Natural killer cell (primary cell): ENCODE measurements at regions not wholly inside any gene's neighbourhood (a gene's known extent, or its start where the extent isn't known, plus 50 kb on each side); places are given as distances from the start of the nearest gene placed in this dataset.

Experiments
- ATAC-seq, 3 donors: fragments of 150-1000 bp in 2 of 3; fragments of 200-7000 bp in 1 of 3; cut with Tn5 transposase; 1 replicate in 1 of 3; 2 replicates in 2 of 3; pipeline ENCODE4 v1.10.0; 2021; ENCODE audit warnings: mild to moderate bottlenecking in 2 of 3, moderate library complexity in 2 of 3
- DNase-seq, 2 donors: peaks; one replicate each; pipeline versions ENCODE4 v3.0.0 to v3.0.0-alpha.2; 2013 to 2021; ENCODE audit warnings: mixed read lengths in 1 of 2
- H3K27ac ChIP-seq: one replicate; pipeline ENCODE4 v1.5.1; 2013; ENCODE audit warnings: mild to moderate bottlenecking, low read length
- H3K27me3 ChIP-seq: one replicate; pipeline ENCODE4 v1.6.1; 2013; ENCODE audit warnings: low read length; ENCODE audit not compliant: control insufficient read depth, insufficient read depth
- H3K36me3 ChIP-seq: one replicate; pipeline ENCODE4 v1.6.1; 2013; ENCODE audit warnings: low read length; ENCODE audit not compliant: control insufficient read depth, insufficient read depth
- H3K4me1 ChIP-seq: one replicate; pipeline ENCODE4 v1.6.1; 2013; ENCODE audit warnings: low read length; ENCODE audit not compliant: control insufficient read depth, insufficient read depth
- H3K4me3 ChIP-seq: one replicate; pipeline ENCODE4 v1.5.1; 2013; ENCODE audit warnings: low read length
- H3K9me3 ChIP-seq: one replicate; pipeline ENCODE4 v1.6.1; 2013; ENCODE audit warnings: low read length; ENCODE audit not compliant: control insufficient read depth, insufficient read depth
- H3K27ac Mint-ChIP-seq, 2 donors: one replicate each; pipeline ENCODE4 v1.8.0; 2022; ENCODE audit warnings: mild to moderate bottlenecking in 2 of 2, mixed read lengths in 2 of 2, moderate library complexity in 1 of 2
- H3K27me3 Mint-ChIP-seq, 2 donors: one replicate each; pipeline ENCODE4 v1.8.0; 2022; ENCODE audit warnings: low read depth in 2 of 2, mixed read lengths in 2 of 2
- H3K36me3 Mint-ChIP-seq: one replicate; pipeline ENCODE4 v1.8.0; 2022; ENCODE audit warnings: mixed read lengths
- H3K4me1 Mint-ChIP-seq, 2 donors: one replicate each; pipeline ENCODE4 v1.8.0; 2022; ENCODE audit warnings: mixed read lengths in 2 of 2
- H3K4me3 Mint-ChIP-seq: one replicate; pipeline ENCODE4 v1.8.0; 2022; ENCODE audit warnings: mild to moderate bottlenecking, moderate library complexity, mixed read lengths
- H3K9me3 Mint-ChIP-seq, 2 donors: one replicate each; pipeline ENCODE4 v1.8.0; 2022; ENCODE audit warnings: mixed read lengths in 2 of 2
- WGBS: methylation state at CpG from one replicate; pipeline ENCODE4 v1.1.7; 2013; ENCODE audit warnings: missing lambda C conversion rate; ENCODE audit not compliant: insufficient coverage; 5-methylcytosine and 5-hydroxymethylcytosine counted together
- intact Hi-C: fragments of 100-400 bp; cut with micrococcal nuclease; formaldehyde crosslinking; loops from one replicate; pipeline ENCODE4 v1.14.2; 2022
- TF ChIP-seq, protein P1 (sequence below): fragments of 200-600 bp; IDR thresholded peaks from one replicate; pipeline ENCODE4 v1.8.0; 2022; ENCODE audit warnings: antibody characterized with exemption

DNA sequence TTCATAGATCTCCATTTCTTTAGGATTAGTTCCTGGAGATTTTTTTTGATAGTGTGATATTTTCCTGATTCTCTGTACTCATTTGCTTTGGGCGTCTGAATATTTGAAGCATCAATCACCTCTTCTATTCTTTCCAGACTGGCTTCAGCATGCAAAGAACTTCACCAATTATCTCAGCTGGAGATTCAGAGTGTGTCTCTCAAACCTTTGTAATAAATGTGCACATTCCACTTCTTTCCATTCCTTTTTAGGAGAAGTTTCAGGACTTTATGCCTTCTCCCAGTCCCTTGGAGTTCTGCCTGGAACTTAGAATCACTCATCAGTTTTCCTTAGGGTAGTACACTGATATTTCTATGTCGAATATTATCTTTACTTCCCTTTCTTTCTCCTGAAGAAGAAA, 334.8 kb downstream of the TEX13C start:
- Histone ChIP-seq H3K9me3 (no peaks in the 10 kb centered on the region), H3K27me3 (no peaks in the 10 kb centered on the region), H3K4me3 (no peak overlapping the region), H3K4me1 (no peaks in the 10 kb centered on the region), H3K27ac (no peak overlapping the region), H3K36me3 (no peaks in the 10 kb centered on the region)
- TF ChIP-seq, protein P1, sequence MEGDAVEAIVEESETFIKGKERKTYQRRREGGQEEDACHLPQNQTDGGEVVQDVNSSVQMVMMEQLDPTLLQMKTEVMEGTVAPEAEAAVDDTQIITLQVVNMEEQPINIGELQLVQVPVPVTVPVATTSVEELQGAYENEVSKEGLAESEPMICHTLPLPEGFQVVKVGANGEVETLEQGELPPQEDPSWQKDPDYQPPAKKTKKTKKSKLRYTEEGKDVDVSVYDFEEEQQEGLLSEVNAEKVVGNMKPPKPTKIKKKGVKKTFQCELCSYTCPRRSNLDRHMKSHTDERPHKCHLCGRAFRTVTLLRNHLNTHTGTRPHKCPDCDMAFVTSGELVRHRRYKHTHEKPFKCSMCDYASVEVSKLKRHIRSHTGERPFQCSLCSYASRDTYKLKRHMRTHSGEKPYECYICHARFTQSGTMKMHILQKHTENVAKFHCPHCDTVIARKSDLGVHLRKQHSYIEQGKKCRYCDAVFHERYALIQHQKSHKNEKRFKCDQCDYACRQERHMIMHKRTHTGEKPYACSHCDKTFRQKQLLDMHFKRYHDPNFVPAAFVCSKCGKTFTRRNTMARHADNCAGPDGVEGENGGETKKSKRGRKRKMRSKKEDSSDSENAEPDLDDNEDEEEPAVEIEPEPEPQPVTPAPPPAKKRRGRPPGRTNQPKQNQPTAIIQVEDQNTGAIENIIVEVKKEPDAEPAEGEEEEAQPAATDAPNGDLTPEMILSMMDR: no peak
- intact Hi-C loops: no loop called here
- H3K27me3 Mint-ChIP-seq: no peaks in the 10 kb centered on the region
- no peaks in the 10 kb centered on the region for H3K4me1 Mint-ChIP-seq
- no CpG with 5 or more reads among the region's 2 CpGs for WGBS
- ATAC-seq (no peak), DNase-seq (no peak)
- no peak overlapping the region for H3K4me3 Mint-ChIP-seq
- peaks cover 0 to 2% of the 10 kb centered on the region in 2 donors for H3K9me3 Mint-ChIP-seq
- no peaks in the 10 kb centered on the region for H3K36me3 Mint-ChIP-seq
- H3K27ac Mint-ChIP-seq: no peak overlapping the region

DNA sequence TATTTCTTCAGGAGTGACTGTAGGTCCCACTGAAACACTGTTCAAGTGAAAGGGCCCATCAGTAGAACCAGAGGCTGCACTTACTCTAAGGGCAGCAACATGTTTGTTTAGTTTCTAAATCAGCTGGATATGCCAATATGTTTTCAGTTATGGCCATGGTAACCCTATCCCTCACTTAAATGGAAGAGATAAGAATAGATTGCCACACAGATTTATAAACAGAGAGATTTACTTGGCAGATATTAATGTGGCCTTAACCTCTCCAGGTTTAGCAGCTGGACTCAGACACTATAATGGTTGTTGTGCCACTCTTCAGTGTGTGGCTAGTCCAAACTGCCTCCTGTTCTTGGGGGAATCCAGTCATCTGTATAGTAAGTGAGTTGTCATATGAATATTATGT, 354.1 kb downstream of the TEX13C start:
- DNase-seq: no peak
- H3K9me3 ChIP-seq: no peaks in the 10 kb centered on the region
- H3K4me1 Mint-ChIP-seq: no peaks in the 10 kb centered on the region
- H3K27ac ChIP-seq: no peak overlapping the region
- H3K9me3 Mint-ChIP-seq: peaks cover 0 to 6% of the 10 kb centered on the region in 2 donors
- H3K27me3 ChIP-seq: no peaks in the 10 kb centered on the region
- no peaks in the 10 kb centered on the region for H3K36me3 ChIP-seq
- intact Hi-C loops: no loop called here
- H3K27ac Mint-ChIP-seq: no peak overlapping the region
- no peaks in the 10 kb centered on the region for H3K4me1 ChIP-seq
- H3K27me3 Mint-ChIP-seq: no peaks in the 10 kb centered on the region
- no peak overlapping the region for H3K4me3 Mint-ChIP-seq
- no peak for ATAC-seq
- H3K4me3 ChIP-seq: no peak overlapping the region
- H3K36me3 Mint-ChIP-seq: no peaks in the 10 kb centered on the region
- TF ChIP-seq, protein P1: no peak

DNA sequence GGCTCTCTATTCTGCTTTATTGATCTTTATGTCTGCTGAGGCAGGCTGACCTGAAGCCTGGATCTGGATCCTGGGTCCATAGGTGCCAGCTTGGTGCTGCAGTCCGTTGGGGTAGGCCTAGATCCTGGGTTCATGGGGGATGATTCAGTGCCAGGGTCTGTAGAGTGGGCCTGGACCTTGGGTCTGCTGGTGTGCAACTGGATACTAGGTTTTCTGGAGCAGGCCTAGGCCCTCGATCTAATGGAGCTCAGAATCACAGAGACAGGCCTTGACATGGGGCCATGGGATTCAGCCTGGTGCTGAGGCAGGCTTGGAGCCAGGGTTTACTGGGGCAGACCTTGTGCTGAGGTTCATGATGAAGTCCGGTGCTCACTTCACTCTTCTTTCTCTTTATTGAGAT, 358.6 kb downstream of the TEX13C start:
- Histone ChIP-seq H3K4me3 (no peak overlapping the region), H3K36me3 (no peaks in the 10 kb centered on the region), H3K4me1 (no peaks in the 10 kb centered on the region), H3K27me3 (no peaks in the 10 kb centered on the region), H3K27ac (no peak overlapping the region), H3K9me3 (no peaks in the 10 kb centered on the region)
- TF ChIP-seq, protein P1: no peak
- intact Hi-C loops: no loop called here
- Mint-ChIP-seq H3K36me3 (no peaks in the 10 kb centered on the region), H3K27ac (no peak overlapping the region), H3K4me1 (no peaks in the 10 kb centered on the region), H3K27me3 (no peaks in the 10 kb centered on the region), H3K9me3 (no peaks in the 10 kb centered on the region), H3K4me3 (no peak overlapping the region)
- DNase-seq (no peak), ATAC-seq (no peak)
- WGBS: 76% methylated on average over 3 of the region's 3 CpGs

DNA sequence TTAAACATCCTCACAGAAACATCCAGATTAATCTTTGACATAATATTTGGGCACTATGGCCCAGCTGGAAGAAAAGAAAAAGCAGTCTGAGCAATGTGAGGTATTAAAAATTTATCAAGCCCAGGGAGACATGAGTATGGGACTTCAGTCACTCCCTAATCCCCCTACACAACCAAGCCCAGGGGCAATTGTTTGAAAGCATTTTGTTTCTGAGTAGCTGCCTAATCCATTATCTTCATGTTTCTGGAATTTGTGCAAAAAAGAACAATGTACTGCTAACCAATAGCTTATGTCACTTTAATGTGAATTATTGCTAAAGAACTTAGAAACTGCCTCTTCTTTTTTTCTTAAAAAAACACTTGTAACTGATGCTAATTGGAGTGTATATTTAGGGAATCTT, 360.7 kb downstream of the TEX13C start:
- H3K36me3 ChIP-seq: no peaks in the 10 kb centered on the region
- H3K4me1 Mint-ChIP-seq: no peaks in the 10 kb centered on the region
- intact Hi-C loops: no loop called here

More for the DNA sequence above, 360.7 kb downstream of the TEX13C start:
- no peak overlapping the region for H3K4me3 ChIP-seq
- TF ChIP-seq, protein P1: no peak
- H3K9me3 Mint-ChIP-seq: no peaks in the 10 kb centered on the region
- H3K4me1 ChIP-seq: no peaks in the 10 kb centered on the region
- no peak overlapping the region for H3K27ac Mint-ChIP-seq
- no peaks in the 10 kb centered on the region for H3K27me3 ChIP-seq
- no peaks in the 10 kb centered on the region for H3K27me3 Mint-ChIP-seq
- H3K36me3 Mint-ChIP-seq: no peaks in the 10 kb centered on the region
- no peak overlapping the region for H3K27ac ChIP-seq
- no peak overlapping the region for H3K4me3 Mint-ChIP-seq
- ATAC-seq (no peak), DNase-seq (no peak)
- no peaks in the 10 kb centered on the region for H3K9me3 ChIP-seq
